K562 (cell line): ENCODE measurements at regions not wholly inside any gene's neighbourhood (a gene's known extent, or its start where the extent isn't known, plus 50 kb on each side); places are given as distances from the start of the nearest gene placed in this dataset.

ENCODE experiments used
- ATAC-seq: fragments of 200-7000 bp; cut with Tn5 transposase; 3 replicates; pipeline ENCODE4 v1.9.1; 2020; ENCODE audit warnings: moderate library complexity
- BruUV-seq: library from RNA; stranded (reverse); fragments of 400-500 nt; replicated peaks from 2 replicates; lab custom pipeline; 2021; lab: Mats Ljungman, UMichigan
- CTCF ChIA-PET: fragments of 300-600 bp; formaldehyde crosslinking; extraction: SDS; loops from one replicate; lab custom pipeline; 2021; ENCODE audit warnings: low intra/inter-chr PET ratio; lab: Yijun Ruan, JAX
- POLR2A ChIA-PET: fragments of 300-600, 350-650 bp; sonication (Branson Sonifier 250); formaldehyde crosslinking; extraction: SDS; loops from one replicate; lab custom pipeline; 2021; ENCODE audit warnings: antibody characterized with exemption, inconsistent platforms; lab: Yijun Ruan, JAX
- DNase-seq, 4 experiments: peaks; one replicate each; pipeline versions ENCODE4 v3.0.0 to v3.0.0-alpha.2; 2011 to 2018; ENCODE audit warnings: low spot score in 3 of 4, mixed read lengths in 3 of 4; ENCODE audit errors: extremely low read depth in 1 of 4
- FAIRE-seq: peaks from 2 replicates; lab custom pipeline; 2011; peaks lifted over from hg19 to GRCh38; lab: Jason Lieb, UNC
- H2AFZ ChIP-seq: 2 replicates; pipeline ENCODE4 v1.6.0; 2011; ENCODE audit warnings: low read depth, low read length, control low read depth, inconsistent platforms
- H3K27ac ChIP-seq: fragments of 200-600 bp; 3 replicates; pipeline ENCODE4 v1.8.0; 2011; ENCODE audit warnings: low read depth, mild to moderate bottlenecking, control low read depth, inconsistent platforms, low read length, moderate library complexity, mixed read lengths; ENCODE audit errors: extremely low read depth
- H3K27me3 ChIP-seq, 2 experiments: fragments of 300-600 bp in 1 of 2; 2 replicates in 1 of 2; 3 replicates in 1 of 2; pipeline versions ENCODE4 v1.6.0 to v1.8.0; 2011; ENCODE audit warnings: inconsistent platforms in 2 of 2, low read length in 2 of 2, mild to moderate bottlenecking in 1 of 2, mixed read lengths in 1 of 2, moderate library complexity in 1 of 2; ENCODE audit not compliant: control insufficient read depth in 2 of 2, insufficient read depth in 2 of 2
- H3K36me3 ChIP-seq: fragments of 300-600 bp; 3 replicates; pipeline ENCODE4 v1.8.0; 2011; ENCODE audit warnings: mild to moderate bottlenecking, low read length, inconsistent platforms; ENCODE audit not compliant: control insufficient read depth, insufficient read depth
- H3K4me1 ChIP-seq, 2 experiments: fragments of 200-600 bp in 1 of 2; replicated peaks in 1 of 2; 2 replicates in 1 of 2; 3 replicates in 1 of 2; pipeline versions ENCODE4 v1.5.1 to v1.8.0; 2011; ENCODE audit warnings: inconsistent platforms in 2 of 2, low read length in 2 of 2, mild to moderate bottlenecking in 1 of 2, mixed read lengths in 1 of 2, moderate library complexity in 1 of 2; ENCODE audit not compliant: control insufficient read depth in 2 of 2, insufficient read depth in 2 of 2
- H3K4me2 ChIP-seq: 2 replicates; pipeline ENCODE4 v1.6.1; 2011; ENCODE audit warnings: low read length, control low read depth, inconsistent platforms, mixed read lengths; ENCODE audit not compliant: insufficient read depth
- H3K4me3 ChIP-seq: fragments of 200-600 bp; sonication (generic), shearing (Covaris generic); 2 replicates; pipeline ENCODE4 v1.5.1; 2016; ENCODE audit warnings: control low read depth, inconsistent platforms
- H3K79me2 ChIP-seq: fragments of 200-600 bp; 3 replicates; pipeline ENCODE4 v1.8.0; 2011; ENCODE audit warnings: low read length, inconsistent platforms; ENCODE audit not compliant: control insufficient read depth, insufficient read depth
- H3K9ac ChIP-seq, 2 experiments: 2 replicates each; pipeline versions ENCODE4 v1.6.0 to v1.6.1; 2011; ENCODE audit warnings: low read depth in 2 of 2, low read length in 2 of 2, control low read depth in 1 of 2, inconsistent platforms in 1 of 2, mild to moderate bottlenecking in 1 of 2, mixed read lengths in 1 of 2; ENCODE audit not compliant: insufficient read depth in 1 of 2
- H3K9me1 ChIP-seq: one replicate; pipeline ENCODE4 v1.6.0; 2011; ENCODE audit warnings: inconsistent platforms, mild to moderate bottlenecking, low read length, moderate library complexity; ENCODE audit not compliant: control insufficient read depth, insufficient read depth
- H3K9me3 ChIP-seq: replicated peaks from 2 replicates; pipeline ENCODE4 v1.5.1; 2011; ENCODE audit warnings: low read depth, low read length, inconsistent platforms; ENCODE audit not compliant: control insufficient read depth, insufficient read depth
- H4K20me1 ChIP-seq: replicated peaks from 2 replicates; pipeline ENCODE4 v1.6.1; 2011; ENCODE audit warnings: low read length, inconsistent platforms, mixed read lengths; ENCODE audit not compliant: control insufficient read depth, insufficient read depth
- DACH1 ChIP-seq: fragments of 450-650 bp; IDR thresholded peaks from 2 replicates; pipeline ENCODE4 v1.6.1; 2018; ENCODE audit not compliant: partially characterized antibody
- ELF4 ChIP-seq: fragments of 450-650 bp; formaldehyde crosslinking; IDR thresholded peaks from 2 replicates; pipeline ENCODE4 v1.4.0; 2022; ENCODE audit warnings: missing genetic modification characterization
- IRF2 ChIP-seq: sonication (generic); formaldehyde crosslinking; IDR thresholded peaks from 2 replicates; pipeline ENCODE4 v1.8.1; 2022; ENCODE audit warnings: mild to moderate bottlenecking, missing genetic modification reagents
- NCOR1 ChIP-seq: fragments of 450-650 bp; IDR thresholded peaks from 2 replicates; pipeline ENCODE4 v1.6.1; 2016; ENCODE audit warnings: mild to moderate bottlenecking, moderate library complexity
- NR3C1 ChIP-seq: sonication (generic); formaldehyde crosslinking; IDR thresholded peaks from 2 replicates; pipeline ENCODE4 v1.8.1; 2022; ENCODE audit warnings: missing genetic modification reagents
- RBM14 ChIP-seq: fragments of 200-400 bp; formaldehyde crosslinking; IDR thresholded peaks from 2 replicates; pipeline ENCODE4 v1.6.1; 2018; ENCODE audit warnings: low read depth, mild to moderate bottlenecking, low read length, moderate library complexity, borderline replicate concordance; ENCODE audit not compliant: insufficient read depth
- RBM34 ChIP-seq: fragments of 200-400 bp; formaldehyde crosslinking; IDR thresholded peaks from 2 replicates; pipeline ENCODE4 v1.6.1; 2018; ENCODE audit warnings: low read length, borderline replicate concordance; ENCODE audit not compliant: insufficient read depth
- U2AF2 ChIP-seq: fragments of 200-400 bp; formaldehyde crosslinking; optimal IDR thresholded peaks from 2 replicates; pipeline ENCODE3; 2017; ENCODE audit warnings: low read depth, mild to moderate bottlenecking, low read length
- ZNF57 ChIP-seq: fragments of 450-650 bp; formaldehyde crosslinking; IDR thresholded peaks from 2 replicates; pipeline ENCODE4 v1.4.0; 2020; ENCODE audit warnings: mild to moderate bottlenecking, moderate library complexity
- WGBS: fragments of 100-300 bp; shearing (Covaris generic); methylation state at CpG from one replicate; pipeline ENCODE4 v1.1.6; 2016; ENCODE audit warnings: low coverage, mixed read lengths; ENCODE audit not compliant: insufficient coverage; ENCODE audit errors: missing lambda C conversion rate; 5-methylcytosine and 5-hydroxymethylcytosine counted together
- in situ Hi-C: fragments of 300-500 bp; cut with MboI; formaldehyde crosslinking; loops from 4 replicates; pipeline ENCODE4 v1.15.0; 2018; ENCODE audit warnings: inconsistent platforms, mixed read lengths
- intact Hi-C: fragments of 100-400 bp; cut with micrococcal nuclease; formaldehyde crosslinking; loops from 2 replicates; pipeline ENCODE4 v1.14.2; 2022
- TF ChIP-seq, protein P1 (sequence below): sonication (generic); formaldehyde crosslinking; IDR thresholded peaks from 2 replicates; pipeline ENCODE4 v1.8.0; 2023; ENCODE audit warnings: mild to moderate bottlenecking, missing genetic modification reagents
- TF ChIP-seq, protein P2 (sequence below): fragments of 250-450 bp; sonication (Bioruptor Pico); IDR thresholded peaks from 2 replicates; pipeline ENCODE4 v1.6.1; 2021; ENCODE audit warnings: mild to moderate bottlenecking

DNA sequence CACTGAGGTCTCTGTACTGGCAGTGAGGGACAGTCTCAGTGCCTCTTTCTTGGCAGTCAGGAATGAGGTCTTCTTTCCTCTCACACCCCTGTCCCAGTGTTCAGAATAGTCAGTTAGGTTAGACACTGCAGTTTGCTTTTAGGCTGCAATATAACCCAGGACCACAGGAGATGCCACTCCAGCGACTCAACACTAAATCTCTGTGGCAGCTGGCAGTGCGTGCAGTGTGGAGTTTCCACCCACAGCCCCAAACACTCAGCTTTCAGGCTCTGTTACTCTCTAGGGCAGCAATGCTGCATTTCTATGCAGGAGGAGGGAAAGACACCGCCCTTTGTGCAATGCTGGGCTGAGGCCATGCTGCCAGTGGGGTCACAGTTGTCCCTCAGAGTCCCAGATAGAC is 150.2 kb upstream of the SUCLG2 start (continued):
- TF ChIP-seq, protein P1, sequence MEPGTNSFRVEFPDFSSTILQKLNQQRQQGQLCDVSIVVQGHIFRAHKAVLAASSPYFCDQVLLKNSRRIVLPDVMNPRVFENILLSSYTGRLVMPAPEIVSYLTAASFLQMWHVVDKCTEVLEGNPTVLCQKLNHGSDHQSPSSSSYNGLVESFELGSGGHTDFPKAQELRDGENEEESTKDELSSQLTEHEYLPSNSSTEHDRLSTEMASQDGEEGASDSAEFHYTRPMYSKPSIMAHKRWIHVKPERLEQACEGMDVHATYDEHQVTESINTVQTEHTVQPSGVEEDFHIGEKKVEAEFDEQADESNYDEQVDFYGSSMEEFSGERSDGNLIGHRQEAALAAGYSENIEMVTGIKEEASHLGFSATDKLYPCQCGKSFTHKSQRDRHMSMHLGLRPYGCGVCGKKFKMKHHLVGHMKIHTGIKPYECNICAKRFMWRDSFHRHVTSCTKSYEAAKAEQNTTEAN (CRISPR knock-in tag) = no peak
- TF ChIP-seq ZNF57 = no peak
- TF ChIP-seq, protein P2, sequence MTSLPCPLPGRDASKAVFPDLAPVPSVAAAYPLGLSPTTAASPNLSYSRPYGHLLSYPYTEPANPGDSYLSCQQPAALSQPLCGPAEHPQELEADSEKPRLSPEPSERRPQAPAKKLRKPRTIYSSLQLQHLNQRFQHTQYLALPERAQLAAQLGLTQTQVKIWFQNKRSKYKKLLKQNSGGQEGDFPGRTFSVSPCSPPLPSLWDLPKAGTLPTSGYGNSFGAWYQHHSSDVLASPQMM (CRISPR knock-in tag) = no peak
- TF ChIP-seq, all 486 proteins: peak for 0

DNA sequence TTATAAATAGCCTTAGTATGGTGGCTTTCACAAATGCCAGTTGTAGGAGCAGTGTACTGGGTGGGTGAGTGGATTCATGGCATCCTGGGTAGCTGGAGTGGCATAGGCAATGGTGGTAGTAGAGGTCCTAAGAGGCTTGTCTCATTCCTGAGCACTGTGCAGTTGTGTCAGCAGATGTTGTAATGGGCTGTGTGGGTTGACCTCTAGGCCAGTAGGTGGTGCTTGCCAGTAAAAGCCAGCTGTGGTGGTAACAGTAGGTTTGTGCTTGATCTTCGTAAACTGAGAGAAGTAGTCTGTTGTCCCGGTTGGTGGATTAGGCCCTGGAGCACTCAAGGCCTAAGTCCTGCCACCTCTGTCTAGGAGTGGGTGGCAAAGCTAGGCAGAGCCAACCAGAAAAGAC is 149.7 kb upstream of the SUCLG2 start:
- ChIA-PET POLR2A (no interaction called here), CTCF (no interaction called here)
- ATAC-seq (no peak), DNase-seq (no peak), FAIRE-seq (no peak)
- Histone ChIP-seq H2AFZ (no peak overlapping the region), H4K20me1 (no peaks in the 10 kb centered on the region), H3K27me3 (no peaks in the 10 kb centered on the region), H3K4me2 (no peak overlapping the region), H3K9ac (no peak overlapping the region), H3K79me2 (no peaks in the 10 kb centered on the region), H3K9me1 (no peaks in the 10 kb centered on the region), H3K4me3 (no peak overlapping the region), H3K4me1 (no peaks in the 10 kb centered on the region), H3K27ac (no peak overlapping the region), H3K36me3 (no peaks in the 10 kb centered on the region), H3K9me3 (no peaks in the 10 kb centered on the region)
- in situ Hi-C loops = no loop called here
- intact Hi-C loops = no loop called here
- no TSS peak for BruUV-seq
- TF ChIP-seq U2AF2 = no peak
- TF ChIP-seq NCOR1 = no peak
- TF ChIP-seq DACH1 = no peak
- no peak for TF ChIP-seq ELF4
- no peak for TF ChIP-seq NR3C1 (CRISPR knock-in tag)
- no peak for TF ChIP-seq RBM14
- TF ChIP-seq IRF2 (CRISPR knock-in tag) = no peak
- TF ChIP-seq RBM34 = no peak
- 0% methylated on average over 1 of the region's 2 CpGs for WGBS
